ENCODE measurements at regions not wholly inside any gene's neighbourhood (a gene's known extent, or its start where the extent isn't known, plus 50 kb on each side); places are given as distances from the start of the nearest gene placed in this dataset.

- H3K4me3 ChIP-seq, result no peak overlapping the region
- no peak for DNase-seq (ENCODE audit: low spot score)
- H3K4me1 ChIP-seq (replicated peaks), result no peaks in the 10 kb centered on the region
- TF ChIP-seq POLR2AphosphoS5 (IDR thresholded peaks at IDR 0.05), result no peak
- no peak for TF ChIP-seq CTCF (IDR thresholded peaks at IDR 0.05)
- no peak for TF ChIP-seq POLR2A (IDR thresholded peaks at IDR 0.05)
- no peak overlapping the region for H3K27ac ChIP-seq
- H3K9me3 ChIP-seq, result no peaks in the 10 kb centered on the region
- H3K36me3 ChIP-seq, result no peaks in the 10 kb centered on the region
- H3K27me3 ChIP-seq (replicated peaks; ENCODE audit: insufficient read depth), result no peaks in the 10 kb centered on the region
- intact Hi-C loops (cut with DNase I), result no loop called here
- 80% methylated on average over 11 of the region's 11 CpGs for WGBS
Observed at GRCh38 chr2:120486946-120487345, 141.0 kb downstream of the INHBB start.

- Histone ChIP-seq H3K27me3 (replicated peaks; ENCODE audit: insufficient read depth) (no peaks in the 10 kb centered on the region), H3K9me3 (no peaks in the 10 kb centered on the region), H3K36me3 (no peaks in the 10 kb centered on the region), H3K4me3 (no peak overlapping the region), H3K4me1 (replicated peaks) (no peaks in the 10 kb centered on the region), H3K27ac (no peak overlapping the region)
- intact Hi-C loops (cut with DNase I), result no loop called here
- 75% methylated on average over 6 of the region's 6 CpGs for WGBS
- no peak for DNase-seq (ENCODE audit: low spot score)
- TF ChIP-seq POLR2A (IDR thresholded peaks at IDR 0.05) (no peak), POLR2AphosphoS5 (IDR thresholded peaks at IDR 0.05) (no peak), CTCF (IDR thresholded peaks at IDR 0.05) (no peak)
Observed at GRCh38 chr2:120488531-120488930, 142.6 kb downstream of the INHBB start.

DNA sequence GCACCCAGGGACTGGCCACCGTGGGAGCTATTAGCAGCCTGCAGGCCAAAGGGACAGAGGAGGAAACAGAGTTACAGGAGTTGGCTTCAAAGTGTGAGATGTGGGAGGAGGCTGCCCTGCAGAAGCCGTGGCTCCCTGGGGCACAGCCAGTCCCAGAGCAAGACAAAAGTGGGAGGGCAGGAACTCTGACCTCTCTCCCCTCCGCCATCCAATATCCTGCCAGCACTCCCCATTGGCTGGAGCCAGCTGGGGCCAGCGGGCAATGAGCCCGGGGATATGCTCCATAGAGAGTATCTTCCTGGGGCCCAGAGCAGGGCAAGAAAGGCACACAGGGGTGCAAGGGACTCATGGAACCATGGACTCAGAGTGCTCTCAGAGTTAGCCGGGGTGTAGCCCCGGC is 143.1 kb downstream of the INHBB start:
- no peak for DNase-seq (ENCODE audit: low spot score)
- Histone ChIP-seq H3K4me1 (replicated peaks) (no peaks in the 10 kb centered on the region), H3K4me3 (no peak overlapping the region), H3K27ac (no peak overlapping the region), H3K9me3 (no peaks in the 10 kb centered on the region), H3K27me3 (replicated peaks; ENCODE audit: insufficient read depth) (no peaks in the 10 kb centered on the region), H3K36me3 (no peaks in the 10 kb centered on the region)
- intact Hi-C loops (cut with DNase I), result no loop called here
- 77% methylated on average over 7 of the region's 7 CpGs for WGBS
- TF ChIP-seq POLR2AphosphoS5 (IDR thresholded peaks at IDR 0.05) (no peak), CTCF (IDR thresholded peaks at IDR 0.05) (no peak)

GRCh38 chr2:120490091-120490798 is 144.3 kb downstream of the INHBB start:
- no peak overlapping the region for H3K27ac ChIP-seq
- intact Hi-C loops (cut with DNase I), result no loop called here
- H3K36me3 ChIP-seq, result no peaks in the 10 kb centered on the region
- WGBS, result 84% methylated on average over 12 of the region's 12 CpGs
- no peak for DNase-seq (ENCODE audit: low spot score)
- no peak for TF ChIP-seq POLR2A (IDR thresholded peaks at IDR 0.05)
- no peak for TF ChIP-seq POLR2AphosphoS5 (IDR thresholded peaks at IDR 0.05)
- TF ChIP-seq CTCF (IDR thresholded peaks at IDR 0.05), result no peak
- no peaks in the 10 kb centered on the region for H3K27me3 ChIP-seq (replicated peaks; ENCODE audit: insufficient read depth)
- H3K4me1 ChIP-seq (replicated peaks), result no peaks in the 10 kb centered on the region
- H3K9me3 ChIP-seq, result no peaks in the 10 kb centered on the region
- no peak overlapping the region for H3K4me3 ChIP-seq

DNA sequence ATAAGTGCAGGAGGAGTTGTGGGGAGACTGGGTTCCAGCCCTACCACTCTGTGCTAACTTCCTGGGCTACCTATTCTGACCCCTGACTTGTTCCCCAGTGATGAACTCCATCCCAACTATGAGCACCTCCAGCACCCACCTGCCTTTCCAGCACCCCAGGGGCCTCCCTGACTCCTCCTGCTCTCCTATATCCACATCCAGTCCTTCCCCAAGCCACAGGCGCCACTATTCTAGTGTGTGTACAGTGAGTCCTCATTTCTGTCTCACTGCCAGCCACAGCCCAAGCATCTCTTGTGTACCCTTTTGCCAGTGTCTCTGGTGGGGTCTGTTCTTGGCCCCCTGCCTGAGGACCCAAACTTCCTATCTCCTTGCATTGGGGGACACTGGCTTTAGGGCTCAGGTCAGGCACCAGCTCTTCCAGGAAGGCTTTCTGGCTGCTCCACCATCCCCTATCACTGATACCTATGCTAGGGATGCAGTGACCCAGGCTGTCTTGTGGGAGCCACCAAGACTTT is 145.2 kb downstream of the INHBB start:
- Histone ChIP-seq H3K27ac (no peak overlapping the region), H3K27me3 (replicated peaks; ENCODE audit: insufficient read depth) (no peaks in the 10 kb centered on the region), H3K4me3 (no peak overlapping the region), H3K9me3 (no peaks in the 10 kb centered on the region), H3K36me3 (no peaks in the 10 kb centered on the region), H3K4me1 (replicated peaks) (no peaks in the 10 kb centered on the region)
- DNase-seq (ENCODE audit: low spot score), result no peak
- intact Hi-C loops (cut with DNase I), result no loop called here
- 96% methylated on average over 1 of the region's 1 CpG for WGBS
- TF ChIP-seq POLR2AphosphoS5 (IDR thresholded peaks at IDR 0.05) (no peak), CTCF (IDR thresholded peaks at IDR 0.05) (no peak), POLR2A (IDR thresholded peaks at IDR 0.05) (no peak)
